PC-9 (cell line): ENCODE measurements at regions not wholly inside any gene's neighbourhood (a gene's known extent, or its start where the extent isn't known, plus 50 kb on each side); places are given as distances from the start of the nearest gene placed in this dataset.

Experiments
- BruUV-seq: library from RNA; stranded (reverse); fragments of 400-500 nt; replicated peaks from 2 replicates; lab custom pipeline; 2021; lab: Mats Ljungman, UMichigan
- CTCF ChIA-PET: fragments of 300-600 bp; sonication (Branson Sonifier 250); formaldehyde crosslinking; loops from one replicate; lab custom pipeline; 2022; ENCODE audit warnings: antibody characterized with exemption; lab: Charles Lee
- POLR2A ChIA-PET: fragments of 300-600 bp; sonication (Branson Sonifier 250); formaldehyde crosslinking; loops from one replicate; lab custom pipeline; 2022; ENCODE audit warnings: antibody characterized with exemption; ENCODE audit not compliant: unreplicated experiment; lab: Charles Lee
- DNase-seq, 2 experiments: peaks; one replicate each; pipeline versions ENCODE4 v3.0.0 to v3.0.0-alpha.2; 2015 to 2022; ENCODE audit warnings: mixed read lengths in 1 of 2
- H2AFZ ChIP-seq: fragments of 200-600 bp; sonication (generic); 2 replicates; pipeline ENCODE4 v1.8.1; 2017; ENCODE audit warnings: antibody characterized with exemption
- H3F3A ChIP-seq: fragments of 200-600 bp; sonication (generic); 2 replicates; pipeline ENCODE4 v1.8.1; 2017; ENCODE audit warnings: antibody characterized with exemption, mild to moderate bottlenecking, low read depth; ENCODE audit not compliant: insufficient read depth
- H3K27ac ChIP-seq: fragments of 200-600 bp; sonication (generic); 2 replicates; pipeline ENCODE4 v1.6.1; 2016; ENCODE audit warnings: mixed run types
- H3K27me3 ChIP-seq: fragments of 200-600 bp; sonication (generic); 2 replicates; pipeline ENCODE4 v1.6.1; 2016; ENCODE audit warnings: low read depth, mixed run types; ENCODE audit not compliant: insufficient read depth
- H3K36me3 ChIP-seq: fragments of 200-600 bp; sonication (generic); 2 replicates; pipeline ENCODE4 v1.6.1; 2016; ENCODE audit warnings: low read depth, mixed run types
- H3K4me1 ChIP-seq: fragments of 200-600 bp; sonication (generic); replicated peaks from 2 replicates; pipeline ENCODE4 v1.6.1; 2016; ENCODE audit warnings: mixed run types; ENCODE audit not compliant: insufficient read depth
- H3K4me2 ChIP-seq: fragments of 200-600 bp; sonication (generic); 2 replicates; pipeline ENCODE4 v1.6.1; 2017; ENCODE audit warnings: mixed run types
- H3K4me3 ChIP-seq: fragments of 200-600 bp; sonication (generic); 2 replicates; pipeline ENCODE4 v1.6.1; 2016; ENCODE audit warnings: mixed run types
- H3K79me2 ChIP-seq: fragments of 200-600 bp; sonication (generic); 2 replicates; pipeline ENCODE4 v1.6.1; 2017; ENCODE audit warnings: low read depth, mixed run types
- H3K9me2 ChIP-seq: fragments of 200-600 bp; sonication (generic); 2 replicates; pipeline ENCODE4 v1.8.1; 2017; ENCODE audit warnings: mild to moderate bottlenecking; ENCODE audit not compliant: insufficient read depth
- H3K9me3 ChIP-seq: fragments of 200-600 bp; sonication (generic); 2 replicates; pipeline ENCODE4 v1.8.1; 2016; ENCODE audit warnings: low read depth; ENCODE audit not compliant: insufficient read depth
- H4K20me1 ChIP-seq: fragments of 200-600 bp; sonication (generic); 2 replicates; pipeline ENCODE4 v1.8.1; 2017; ENCODE audit not compliant: insufficient read depth
- CTCF ChIP-seq: fragments of 200-600 bp; sonication (generic); conservative IDR thresholded peaks from 2 replicates; pipeline ENCODE4 v1.6.1; 2017; ENCODE audit warnings: mixed run types, antibody characterized with exemption, mild to moderate bottlenecking, moderate library complexity
- EZH2 ChIP-seq: fragments of 200-600 bp; sonication (generic); IDR thresholded peaks from 2 replicates; pipeline ENCODE4 v1.8.0; 2017; ENCODE audit warnings: antibody characterized with exemption, low read depth
- intact Hi-C: fragments of 100-400 bp; cut with micrococcal nuclease; formaldehyde crosslinking; loops from one replicate; pipeline ENCODE4 v1.10.0; 2022; ENCODE audit not compliant: unreplicated experiment

GRCh38 chr10:31584876-31585275, 265.9 kb downstream of the ZEB1 start:
- ChIA-PET POLR2A (no interaction called here), CTCF (no interaction called here)
- Histone ChIP-seq H3K9me3 (no peaks in the 10 kb centered on the region), H3K4me1 (peaks cover 18% of the 10 kb centered on the region), H3K79me2 (no peaks in the 10 kb centered on the region), H3K9me2 (no peaks in the 10 kb centered on the region), H3F3A (no peaks in the 10 kb centered on the region), H2AFZ (no peak overlapping the region), H3K27ac (no peak overlapping the region), H3K4me2 (no peak overlapping the region), H3K4me3 (no peak overlapping the region), H4K20me1 (no peaks in the 10 kb centered on the region), H3K36me3 (no peaks in the 10 kb centered on the region), H3K27me3 (no peaks in the 10 kb centered on the region)
- no peak for DNase-seq
- intact Hi-C loops: no loop called here
- TF ChIP-seq EZH2 (no peak), CTCF (no peak)
- no TSS peak for BruUV-seq

- H3F3A ChIP-seq: no peaks in the 10 kb centered on the region
- H3K36me3 ChIP-seq: no peaks in the 10 kb centered on the region
- no peaks in the 10 kb centered on the region for H3K9me2 ChIP-seq
- H3K27me3 ChIP-seq: no peaks in the 10 kb centered on the region
- no peaks in the 10 kb centered on the region for H3K79me2 ChIP-seq
- H4K20me1 ChIP-seq: no peaks in the 10 kb centered on the region
- no peaks in the 10 kb centered on the region for H3K9me3 ChIP-seq
- no peak overlapping the region for H3K27ac ChIP-seq
- ChIA-PET POLR2A (interaction anchor here (1.9 kb wide), 1 partner anchor 553 kb away, joined by 12 read pairs; the partner anchor contains the start of gene ZNF438), CTCF (no interaction called here)
- no peak overlapping the region for H3K4me2 ChIP-seq
- no peak for DNase-seq
- H3K4me1 ChIP-seq: peaks cover 18% of the 10 kb centered on the region
- no peak overlapping the region for H3K4me3 ChIP-seq
- no peak for TF ChIP-seq EZH2
- no peak for TF ChIP-seq CTCF
- intact Hi-C loops: no loop called here
- no TSS peak for BruUV-seq
- H2AFZ ChIP-seq: no peak overlapping the region
Observed at GRCh38 chr10:31584098-31584631, 265.1 kb downstream of the ZEB1 start.

GRCh38 chr10:31583293-31583692, 264.3 kb downstream of the ZEB1 start:
- peak overlapping the region; percentile 53 for H3K4me2 ChIP-seq
- BruUV-seq: no TSS peak
- H3K36me3 ChIP-seq: no peaks in the 10 kb centered on the region
- intact Hi-C loops: no loop called here
- no peak overlapping the region for H3K4me3 ChIP-seq
- CTCF ChIA-PET: no interaction called here
- H4K20me1 ChIP-seq: no peaks in the 10 kb centered on the region
- H3K27ac ChIP-seq: peak overlapping the region; percentile 47; the same call in 1 of the 2 replicates
- H3K27me3 ChIP-seq: no peaks in the 10 kb centered on the region
- POLR2A ChIA-PET: interaction anchor here (1.9 kb wide), 1 partner anchor 552 kb away, joined by 12 read pairs; the partner anchor contains the start of gene ZNF438
- H3K9me3 ChIP-seq: no peaks in the 10 kb centered on the region
- no peak overlapping the region for H2AFZ ChIP-seq
- no peaks in the 10 kb centered on the region for H3K79me2 ChIP-seq
- DNase-seq: no peak
- TF ChIP-seq CTCF (no peak), EZH2 (no peak)
- no peaks in the 10 kb centered on the region for H3K9me2 ChIP-seq
- H3F3A ChIP-seq: no peaks in the 10 kb centered on the region
- H3K4me1 ChIP-seq: peaks cover 18% of the 10 kb centered on the region
